HUES6 (cell line): ENCODE measurements at regions not wholly inside any gene's neighbourhood (a gene's known extent, or its start where the extent isn't known, plus 50 kb on each side); places are given as distances from the start of the nearest gene placed in this dataset.
"Not testable (repeated sequence)": the region's sequence is repeated elsewhere in the genome, so short reads cannot be mapped to it uniquely, and the experiment has no call there.

Experiments
- H3K27ac ChIP-seq: 2 replicates; pipeline ENCODE4 v1.7.0; 2013; ENCODE audit warnings: low read depth, mild to moderate bottlenecking, low read length, inconsistent platforms
- H3K27me3 ChIP-seq: 2 replicates; pipeline ENCODE4 v1.6.1; 2013; ENCODE audit warnings: low read length; ENCODE audit not compliant: control insufficient read depth, insufficient read depth
- H3K36me3 ChIP-seq: 2 replicates; pipeline ENCODE4 v1.6.1; 2013; ENCODE audit warnings: low read length; ENCODE audit not compliant: control insufficient read depth, insufficient read depth
- H3K4me1 ChIP-seq: 2 replicates; pipeline ENCODE4 v1.6.1; 2013; ENCODE audit warnings: low read length; ENCODE audit not compliant: control insufficient read depth, insufficient read depth
- H3K4me3 ChIP-seq: 2 replicates; pipeline ENCODE4 v1.5.1; 2013; ENCODE audit warnings: low read depth, low read length
- H3K9ac ChIP-seq: one replicate; pipeline ENCODE4 v1.6.1; 2013; ENCODE audit warnings: mild to moderate bottlenecking, low read length
- H3K9me3 ChIP-seq: 2 replicates; pipeline ENCODE4 v1.6.1; 2013; ENCODE audit warnings: low read depth, low read length; ENCODE audit not compliant: control insufficient read depth, insufficient read depth

GRCh38 chr17:22131740-22132139 lies 439.4 kb downstream of the KCNJ18 start:
- H3K4me1 ChIP-seq = no peaks in the 10 kb centered on the region
- no peak overlapping the region for H3K4me3 ChIP-seq
- H3K27me3 ChIP-seq = no peaks in the 10 kb centered on the region
- H3K36me3 ChIP-seq = no peaks in the 10 kb centered on the region
- H3K9ac ChIP-seq = no peak overlapping the region
- peaks cover 49% of the 10 kb centered on the region for H3K9me3 ChIP-seq
- no peak overlapping the region for H3K27ac ChIP-seq

GRCh38 chr17:22138861-22139469 lies 446.6 kb downstream of the KCNJ18 start:
- Histone ChIP-seq H3K4me1 (no peaks in the 10 kb centered on the region), H3K9ac (no peak overlapping the region), H3K4me3 (no peak overlapping the region), H3K36me3 (no peaks in the 10 kb centered on the region), H3K9me3 (peaks cover 50% of the 10 kb centered on the region), H3K27me3 (no peaks in the 10 kb centered on the region), H3K27ac (no peak overlapping the region)

- Histone ChIP-seq H3K27me3 (no peaks in the 10 kb centered on the region), H3K27ac (no peak overlapping the region), H3K9ac (no peak overlapping the region), H3K9me3 (peaks cover 62% of the 10 kb centered on the region), H3K4me3 (no peak overlapping the region), H3K36me3 (no peaks in the 10 kb centered on the region), H3K4me1 (no peaks in the 10 kb centered on the region)
These were observed 449.8 kb downstream of the KCNJ18 start for GRCh38 chr17:22142091-22142490.

- H3K9ac ChIP-seq = no peak overlapping the region
- H3K27me3 ChIP-seq = no peaks in the 10 kb centered on the region
- H3K9me3 ChIP-seq = peaks cover 53% of the 10 kb centered on the region
- no peaks in the 10 kb centered on the region for H3K4me1 ChIP-seq
- H3K4me3 ChIP-seq = no peak overlapping the region
- no peak overlapping the region for H3K27ac ChIP-seq
- no peaks in the 10 kb centered on the region for H3K36me3 ChIP-seq
These were observed 453.4 kb downstream of the KCNJ18 start for GRCh38 chr17:22145605-22146178.

- H3K36me3 ChIP-seq = no peaks in the 10 kb centered on the region
- peaks cover 25% of the 10 kb centered on the region for H3K9me3 ChIP-seq
- H3K4me3 ChIP-seq = no peak overlapping the region
- no peak overlapping the region for H3K27ac ChIP-seq
- no peaks in the 10 kb centered on the region for H3K4me1 ChIP-seq
- H3K9ac ChIP-seq = no peak overlapping the region
- no peaks in the 10 kb centered on the region for H3K27me3 ChIP-seq
These were observed 466.0 kb downstream of the KCNJ18 start for GRCh38 chr17:22158364-22158763.

GRCh38 chr17:22161376-22161775 lies 469.1 kb downstream of the KCNJ18 start:
- Histone ChIP-seq H3K4me3 (no peak overlapping the region), H3K4me1 (no peaks in the 10 kb centered on the region), H3K27me3 (no peaks in the 10 kb centered on the region), H3K9me3 (peaks cover 24% of the 10 kb centered on the region; the same call in 1 of the 2 replicates), H3K27ac (no peak overlapping the region), H3K36me3 (no peaks in the 10 kb centered on the region), H3K9ac (no peak overlapping the region)

- no peak overlapping the region for H3K4me3 ChIP-seq
- no peaks in the 10 kb centered on the region for H3K27me3 ChIP-seq
- H3K4me1 ChIP-seq = no peaks in the 10 kb centered on the region
- no peak overlapping the region for H3K27ac ChIP-seq
- peaks cover 25% of the 10 kb centered on the region for H3K9me3 ChIP-seq
- no peak overlapping the region for H3K9ac ChIP-seq
- no peaks in the 10 kb centered on the region for H3K36me3 ChIP-seq
These were observed 479.3 kb downstream of the KCNJ18 start for GRCh38 chr17:22171631-22172030.

- Histone ChIP-seq H3K9me3 (peaks cover 7% of the 10 kb centered on the region; the same call in 1 of the 2 replicates), H3K4me3 (no peak overlapping the region), H3K4me1 (no peaks in the 10 kb centered on the region), H3K27ac (no peak overlapping the region), H3K36me3 (no peaks in the 10 kb centered on the region), H3K27me3 (no peaks in the 10 kb centered on the region), H3K9ac (no peak overlapping the region)
These were observed 500.8 kb downstream of the KCNJ18 start for GRCh38 chr17:22193113-22193512.

- not testable (repeated sequence) for H3K4me1 ChIP-seq, H3K9ac ChIP-seq, H3K4me3 ChIP-seq, H3K27ac ChIP-seq, H3K36me3 ChIP-seq, H3K27me3 ChIP-seq
- peaks cover 35% of the 10 kb centered on the region for H3K9me3 ChIP-seq
These were observed 507.9 kb downstream of the KCNJ18 start for GRCh38 chr17:22200187-22200586.

GRCh38 chr17:22202702-22203101 lies 510.4 kb downstream of the KCNJ18 start:
- Histone ChIP-seq H3K9me3 (peaks cover 54% of the 10 kb centered on the region), H3K9ac (no peak overlapping the region), H3K4me3 (no peak overlapping the region), H3K4me1 (no peaks in the 10 kb centered on the region), H3K36me3 (no peaks in the 10 kb centered on the region), H3K27me3 (no peaks in the 10 kb centered on the region), H3K27ac (no peak overlapping the region)

- peaks cover 58% of the 10 kb centered on the region for H3K9me3 ChIP-seq
- no peaks in the 10 kb centered on the region for H3K36me3 ChIP-seq
- H3K4me1 ChIP-seq = no peaks in the 10 kb centered on the region
- no peak overlapping the region for H3K4me3 ChIP-seq
- H3K27ac ChIP-seq = no peak overlapping the region
- no peaks in the 10 kb centered on the region for H3K27me3 ChIP-seq
- H3K9ac ChIP-seq = no peak overlapping the region
These were observed 510.9 kb downstream of the KCNJ18 start for GRCh38 chr17:22203208-22203715.
